ENCODE measurements at regions not wholly inside any gene's neighbourhood (a gene's known extent, or its start where the extent isn't known, plus 50 kb on each side); places are given as distances from the start of the nearest gene placed in this dataset.

- H3K4me1 Mint-ChIP-seq (ENCODE audit: low read depth), result peaks cover 12% of the 10 kb centered on the region
- H3K4me3 Mint-ChIP-seq (ENCODE audit: low read depth), result no peak overlapping the region
- no peak overlapping the region for H3K27ac Mint-ChIP-seq
- H3K27me3 Mint-ChIP-seq, result peaks cover 20% of the 10 kb centered on the region
- peaks cover 6% of the 10 kb centered on the region for H3K9me3 Mint-ChIP-seq (ENCODE audit: low read depth)
- H3K36me3 Mint-ChIP-seq (ENCODE audit: insufficient read depth), result no peaks in the 10 kb centered on the region
- TF ChIP-seq CTCF (IDR thresholded peaks at IDR 0.05; ENCODE audit: unreplicated experiment), result no peak
- DNase-seq (ENCODE audit: low spot score, unreplicated experiment), result no peak
These were observed 91.1 kb upstream of the PTPN1 start for GRCh38 chr20:50418890-50419642.

- peaks cover 11% of the 10 kb centered on the region for H3K4me1 Mint-ChIP-seq (ENCODE audit: low read depth)
- H3K27me3 Mint-ChIP-seq, result peaks cover 20% of the 10 kb centered on the region
- TF ChIP-seq CTCF (IDR thresholded peaks at IDR 0.05; ENCODE audit: unreplicated experiment), result no peak
- peaks cover 6% of the 10 kb centered on the region for H3K9me3 Mint-ChIP-seq (ENCODE audit: low read depth)
- no peaks in the 10 kb centered on the region for H3K36me3 Mint-ChIP-seq (ENCODE audit: insufficient read depth)
- H3K27ac Mint-ChIP-seq, result no peak overlapping the region
- DNase-seq (ENCODE audit: low spot score, unreplicated experiment), result no peak
- no peak overlapping the region for H3K4me3 Mint-ChIP-seq (ENCODE audit: low read depth)
These were observed 89.8 kb upstream of the PTPN1 start for GRCh38 chr20:50420380-50420779.

- Mint-ChIP-seq H3K27me3 (peaks cover 15% of the 10 kb centered on the region), H3K9me3 (ENCODE audit: low read depth) (peaks cover 6% of the 10 kb centered on the region), H3K4me3 (ENCODE audit: low read depth) (no peak overlapping the region), H3K27ac (no peak overlapping the region), H3K4me1 (ENCODE audit: low read depth) (peaks cover 11% of the 10 kb centered on the region), H3K36me3 (ENCODE audit: insufficient read depth) (no peaks in the 10 kb centered on the region)
- DNase-seq (ENCODE audit: low spot score, unreplicated experiment), result no peak
- no peak for TF ChIP-seq CTCF (IDR thresholded peaks at IDR 0.05; ENCODE audit: unreplicated experiment)
These were observed 88.5 kb upstream of the PTPN1 start for GRCh38 chr20:50421356-50422340.

- Mint-ChIP-seq H3K27me3 (peaks cover 14% of the 10 kb centered on the region), H3K36me3 (ENCODE audit: insufficient read depth) (no peaks in the 10 kb centered on the region), H3K4me3 (ENCODE audit: low read depth) (no peak overlapping the region), H3K4me1 (ENCODE audit: low read depth) (peaks cover 18% of the 10 kb centered on the region), H3K9me3 (ENCODE audit: low read depth) (peaks cover 6% of the 10 kb centered on the region), H3K27ac (no peak overlapping the region)
- DNase-seq (ENCODE audit: low spot score, unreplicated experiment), result no peak
- no peak for TF ChIP-seq CTCF (IDR thresholded peaks at IDR 0.05; ENCODE audit: unreplicated experiment)
These were observed 86.4 kb upstream of the PTPN1 start for GRCh38 chr20:50423758-50424157.

- no peaks in the 10 kb centered on the region for H3K36me3 Mint-ChIP-seq (ENCODE audit: insufficient read depth)
- H3K4me1 Mint-ChIP-seq (ENCODE audit: low read depth), result peaks cover 18% of the 10 kb centered on the region
- H3K9me3 Mint-ChIP-seq (ENCODE audit: low read depth), result peaks cover 6% of the 10 kb centered on the region
- no peak overlapping the region for H3K4me3 Mint-ChIP-seq (ENCODE audit: low read depth)
- no peak for TF ChIP-seq CTCF (IDR thresholded peaks at IDR 0.05; ENCODE audit: unreplicated experiment)
- no peak overlapping the region for H3K27ac Mint-ChIP-seq
- peaks cover 5% of the 10 kb centered on the region for H3K27me3 Mint-ChIP-seq
- no peak for DNase-seq (ENCODE audit: low spot score, unreplicated experiment)
These were observed 85.1 kb upstream of the PTPN1 start for GRCh38 chr20:50425076-50425475.

Data from progenitor cell of endocrine pancreas (in vitro differentiated cells).